ENCODE measurements at regions not wholly inside any gene's neighbourhood (a gene's known extent, or its start where the extent isn't known, plus 50 kb on each side); places are given as distances from the start of the nearest gene placed in this dataset.
A peak's percentile ranks its signal among the peaks of the same experiment; 100 is the strongest.

DNA sequence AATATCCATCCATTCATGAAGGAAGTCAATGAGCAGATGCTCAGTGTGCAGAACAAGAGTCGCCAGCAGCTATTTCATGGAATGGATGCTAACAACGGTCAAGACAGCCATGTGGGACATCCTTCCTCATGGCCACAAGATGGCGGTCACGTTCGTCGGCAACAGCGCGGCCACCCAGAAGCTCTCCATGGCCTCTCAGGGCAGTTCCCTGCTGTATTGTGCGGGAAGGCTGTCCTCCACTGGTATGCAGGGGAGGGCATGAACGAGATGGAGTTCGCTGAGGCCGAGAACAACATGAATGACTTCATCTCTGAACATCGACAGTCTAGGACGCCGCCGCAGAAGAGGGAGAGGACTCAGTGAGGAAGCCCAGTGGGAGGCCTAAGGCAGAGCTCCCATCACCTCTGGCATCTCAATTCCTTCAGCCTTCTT, 208.3 kb downstream of the TJP1 start:
- no peak overlapping the region for H3K27ac ChIP-seq (ENCODE audit: insufficient read depth, low read depth, low read length)
- CTCF ChIA-PET: no interaction called here

DNA sequence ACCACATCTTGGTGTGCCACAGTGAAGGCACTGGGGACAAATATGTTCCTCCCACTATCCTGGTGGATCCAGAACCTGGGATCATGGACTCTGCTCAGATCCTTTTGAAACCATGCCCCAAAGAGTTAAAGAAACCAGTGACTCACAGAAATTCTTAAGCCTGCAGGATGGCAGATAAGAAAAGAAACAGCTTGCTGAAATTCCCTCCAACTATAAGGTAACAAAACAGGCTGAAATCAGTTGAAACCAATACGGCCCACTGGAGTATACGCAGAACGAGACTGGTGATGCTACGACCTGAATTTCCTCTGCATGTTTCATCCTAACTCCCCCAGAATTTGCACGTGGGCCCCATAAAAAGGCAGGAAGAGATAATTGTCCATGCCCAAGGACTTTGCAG, 209.6 kb downstream of the TJP1 start:
- no peak overlapping the region for H3K9ac ChIP-seq (replicated peaks; ENCODE audit: extremely low read depth, insufficient read depth, low read length)
- ChIA-PET POLR2A (no interaction called here), CTCF (no interaction called here)
- H3K4me3 ChIP-seq (replicated peaks in 1 of 3; ENCODE audit: insufficient read depth in 1 of 3, low read depth in 1 of 3, low read length in 3 of 3): no peak overlapping the region
- no peak overlapping the region for H2AFZ ChIP-seq (ENCODE audit: low read depth, low read length)
- no peak for FAIRE-seq
- H3K9me1 ChIP-seq (replicated peaks; ENCODE audit: control insufficient read depth, extremely low read depth, insufficient read depth, low read length): no peaks in the 10 kb centered on the region
- H4K20me1 ChIP-seq (replicated peaks; ENCODE audit: control insufficient read depth, extremely low read depth, insufficient read depth, low read length): no peaks in the 10 kb centered on the region
- H3K4me2 ChIP-seq (ENCODE audit: insufficient read depth, low read length): no peak overlapping the region
- H3K4me1 ChIP-seq (ENCODE audit: control insufficient read depth, extremely low read depth, insufficient read depth, low read length): peaks cover 3% of the 10 kb centered on the region
- H3K27ac ChIP-seq (ENCODE audit: insufficient read depth, low read depth, low read length): no peak overlapping the region
- DNase-seq (ENCODE audit: low read depth, low spot score): peak; percentile 34
- intact Hi-C loops (cut with micrococcal nuclease) (no loop called here), dilution Hi-C loops (cut with MboI; ENCODE audit: extremely low pct_ligation_motif_present, low sequenced_read_pairs) (no loop called here)
- H3K9me3 ChIP-seq (replicated peaks; ENCODE audit: control insufficient read depth, insufficient read depth, low read length): no peaks in the 10 kb centered on the region
- H3K36me3 ChIP-seq (ENCODE audit: control insufficient read depth in 2 of 2, extremely low read depth in 1 of 2, insufficient read depth in 2 of 2, low read length in 2 of 2): no peaks in the 10 kb centered on the region
- H3K79me2 ChIP-seq (ENCODE audit: control insufficient read depth, insufficient read depth, low read length): no peaks in the 10 kb centered on the region
- TF ChIP-seq POLR2A (IDR thresholded peaks at IDR 0.05; ENCODE audit: low read depth, low read length) (no peak), JUN (IDR thresholded peaks at IDR 0.05; ENCODE audit: borderline replicate concordance, insufficient read depth, insufficient read length, low read depth) (peak; percentile 16), MYC (IDR thresholded peaks at IDR 0.05; ENCODE audit: low read depth, low read length) (no peak), EZH2 (IDR thresholded peaks at IDR 0.05; ENCODE audit: borderline replicate concordance, low read depth, low read length, severe bottlenecking) (no peak), POLR2AphosphoS5 (IDR thresholded peaks at IDR 0.05; ENCODE audit: insufficient read depth, low read depth, low read length) (no peak), GATA2 (IDR thresholded peaks at IDR 0.05; ENCODE audit: insufficient read depth, insufficient read length, low read depth, low read length) (no peak)
- TF ChIP-seq, protein P1, sequence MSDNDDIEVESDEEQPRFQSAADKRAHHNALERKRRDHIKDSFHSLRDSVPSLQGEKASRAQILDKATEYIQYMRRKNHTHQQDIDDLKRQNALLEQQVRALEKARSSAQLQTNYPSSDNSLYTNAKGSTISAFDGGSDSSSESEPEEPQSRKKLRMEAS (IDR thresholded peaks at IDR 0.05; ENCODE audit: insufficient read depth, insufficient read length): no peak
- TF ChIP-seq, protein P2, sequence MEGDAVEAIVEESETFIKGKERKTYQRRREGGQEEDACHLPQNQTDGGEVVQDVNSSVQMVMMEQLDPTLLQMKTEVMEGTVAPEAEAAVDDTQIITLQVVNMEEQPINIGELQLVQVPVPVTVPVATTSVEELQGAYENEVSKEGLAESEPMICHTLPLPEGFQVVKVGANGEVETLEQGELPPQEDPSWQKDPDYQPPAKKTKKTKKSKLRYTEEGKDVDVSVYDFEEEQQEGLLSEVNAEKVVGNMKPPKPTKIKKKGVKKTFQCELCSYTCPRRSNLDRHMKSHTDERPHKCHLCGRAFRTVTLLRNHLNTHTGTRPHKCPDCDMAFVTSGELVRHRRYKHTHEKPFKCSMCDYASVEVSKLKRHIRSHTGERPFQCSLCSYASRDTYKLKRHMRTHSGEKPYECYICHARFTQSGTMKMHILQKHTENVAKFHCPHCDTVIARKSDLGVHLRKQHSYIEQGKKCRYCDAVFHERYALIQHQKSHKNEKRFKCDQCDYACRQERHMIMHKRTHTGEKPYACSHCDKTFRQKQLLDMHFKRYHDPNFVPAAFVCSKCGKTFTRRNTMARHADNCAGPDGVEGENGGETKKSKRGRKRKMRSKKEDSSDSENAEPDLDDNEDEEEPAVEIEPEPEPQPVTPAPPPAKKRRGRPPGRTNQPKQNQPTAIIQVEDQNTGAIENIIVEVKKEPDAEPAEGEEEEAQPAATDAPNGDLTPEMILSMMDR (IDR thresholded peaks at IDR 0.05; ENCODE audit: extremely low read depth in 1 of 2, insufficient read depth in 1 of 2, low read depth in 1 of 2, low read length in 2 of 2): no peak
- no TSS peak for BruUV-seq (replicated peaks)
- peaks cover 0 to 2% of the 10 kb centered on the region in 2 experiments for H3K27me3 ChIP-seq (ENCODE audit: control insufficient read depth in 2 of 2, insufficient read depth in 2 of 2, low read length in 2 of 2)

More for the DNA sequence above, 208.3 kb downstream of the TJP1 start:
- no peak for TF ChIP-seq MYC (IDR thresholded peaks at IDR 0.05; ENCODE audit: low read depth, low read length)
- TF ChIP-seq, protein P2 (IDR thresholded peaks at IDR 0.05; ENCODE audit: extremely low read depth in 1 of 2, insufficient read depth in 1 of 2, low read depth in 1 of 2, low read length in 2 of 2): peak in 1 of 2 donors; percentile 7
- DNase-seq (ENCODE audit: low read depth, low spot score) (no peak), FAIRE-seq (no peak)
- H2AFZ ChIP-seq (ENCODE audit: low read depth, low read length): no peak overlapping the region
- no peak overlapping the region for H3K4me3 ChIP-seq (replicated peaks in 1 of 3; ENCODE audit: insufficient read depth in 1 of 3, low read depth in 1 of 3, low read length in 3 of 3)
- intact Hi-C loops (cut with micrococcal nuclease): no loop called here
- POLR2A ChIA-PET: no interaction called here
- H3K4me1 ChIP-seq (ENCODE audit: control insufficient read depth, extremely low read depth, insufficient read depth, low read length): peaks cover 3% of the 10 kb centered on the region
- H3K79me2 ChIP-seq (ENCODE audit: control insufficient read depth, insufficient read depth, low read length): no peaks in the 10 kb centered on the region
- H3K27me3 ChIP-seq (ENCODE audit: control insufficient read depth in 2 of 2, insufficient read depth in 2 of 2, low read length in 2 of 2): peaks cover 0 to 2% of the 10 kb centered on the region in 2 experiments
- no peak overlapping the region for H3K9ac ChIP-seq (replicated peaks; ENCODE audit: extremely low read depth, insufficient read depth, low read length)
- no peaks in the 10 kb centered on the region for H3K9me1 ChIP-seq (replicated peaks; ENCODE audit: control insufficient read depth, extremely low read depth, insufficient read depth, low read length)
- H3K36me3 ChIP-seq (ENCODE audit: control insufficient read depth in 2 of 2, extremely low read depth in 1 of 2, insufficient read depth in 2 of 2, low read length in 2 of 2): no peaks in the 10 kb centered on the region
- no peaks in the 10 kb centered on the region for H4K20me1 ChIP-seq (replicated peaks; ENCODE audit: control insufficient read depth, extremely low read depth, insufficient read depth, low read length)
- H3K4me2 ChIP-seq (ENCODE audit: insufficient read depth, low read length): no peak overlapping the region
- BruUV-seq (replicated peaks): no TSS peak
- no peaks in the 10 kb centered on the region for H3K9me3 ChIP-seq (replicated peaks; ENCODE audit: control insufficient read depth, insufficient read depth, low read length)
- dilution Hi-C loops (cut with MboI; ENCODE audit: extremely low pct_ligation_motif_present, low sequenced_read_pairs): no loop called here
